ENCODE measurements at regions not wholly inside any gene's neighbourhood (a gene's known extent, or its start where the extent isn't known, plus 50 kb on each side); places are given as distances from the start of the nearest gene placed in this dataset.

DNA sequence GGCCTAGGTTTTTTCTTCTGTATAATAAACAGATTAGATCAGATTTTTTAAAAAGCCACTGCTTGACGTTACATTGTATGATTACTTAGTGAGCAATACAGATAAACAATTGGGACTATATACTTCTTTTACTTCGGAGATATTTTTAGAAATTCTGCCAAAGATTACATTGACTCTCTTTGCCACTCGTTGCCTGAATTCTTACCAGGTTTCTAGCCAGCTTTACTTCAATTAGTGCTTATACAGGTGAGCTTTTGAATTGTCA, 156.6 kb downstream of the HAUS1 start:
- TF ChIP-seq EZH2 (IDR thresholded peaks at IDR 0.05; ENCODE audit: low read depth), result no peak
- TF ChIP-seq, protein P1, sequence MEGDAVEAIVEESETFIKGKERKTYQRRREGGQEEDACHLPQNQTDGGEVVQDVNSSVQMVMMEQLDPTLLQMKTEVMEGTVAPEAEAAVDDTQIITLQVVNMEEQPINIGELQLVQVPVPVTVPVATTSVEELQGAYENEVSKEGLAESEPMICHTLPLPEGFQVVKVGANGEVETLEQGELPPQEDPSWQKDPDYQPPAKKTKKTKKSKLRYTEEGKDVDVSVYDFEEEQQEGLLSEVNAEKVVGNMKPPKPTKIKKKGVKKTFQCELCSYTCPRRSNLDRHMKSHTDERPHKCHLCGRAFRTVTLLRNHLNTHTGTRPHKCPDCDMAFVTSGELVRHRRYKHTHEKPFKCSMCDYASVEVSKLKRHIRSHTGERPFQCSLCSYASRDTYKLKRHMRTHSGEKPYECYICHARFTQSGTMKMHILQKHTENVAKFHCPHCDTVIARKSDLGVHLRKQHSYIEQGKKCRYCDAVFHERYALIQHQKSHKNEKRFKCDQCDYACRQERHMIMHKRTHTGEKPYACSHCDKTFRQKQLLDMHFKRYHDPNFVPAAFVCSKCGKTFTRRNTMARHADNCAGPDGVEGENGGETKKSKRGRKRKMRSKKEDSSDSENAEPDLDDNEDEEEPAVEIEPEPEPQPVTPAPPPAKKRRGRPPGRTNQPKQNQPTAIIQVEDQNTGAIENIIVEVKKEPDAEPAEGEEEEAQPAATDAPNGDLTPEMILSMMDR (conservative IDR thresholded peaks at IDR 0.05), result no peak
